ENCODE measurements at regions not wholly inside any gene's neighbourhood (a gene's known extent, or its start where the extent isn't known, plus 50 kb on each side); places are given as distances from the start of the nearest gene placed in this dataset.

DNA sequence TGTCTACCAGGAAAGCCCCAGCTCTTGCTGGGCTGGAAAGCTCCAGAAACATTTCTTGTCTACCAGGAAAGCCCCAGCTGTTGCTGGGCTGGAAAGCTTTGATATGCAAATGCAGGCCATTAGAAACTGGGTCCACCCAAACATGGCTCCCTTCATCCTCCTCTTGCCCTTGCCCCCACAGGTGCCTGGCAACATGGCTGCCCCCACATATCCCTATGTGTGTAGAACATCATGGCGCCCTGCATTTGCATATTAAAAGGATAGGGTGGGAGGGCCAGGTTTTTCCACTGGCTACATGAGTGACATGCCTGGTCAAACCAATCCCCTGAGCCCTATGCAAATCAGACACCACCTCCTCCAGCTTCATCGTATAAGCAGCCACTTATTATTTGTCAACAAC, 455.4 kb upstream of the ARGLU1 start:
- Mint-ChIP-seq H3K4me1 (no peaks in the 10 kb centered on the region), H3K9me3 (no peaks in the 10 kb centered on the region), H3K4me3 (no peak overlapping the region), H3K36me3 (no peaks in the 10 kb centered on the region), H3K27ac (no peak overlapping the region), H3K27me3 (no peaks in the 10 kb centered on the region)
- no peak for DNase-seq

DNA sequence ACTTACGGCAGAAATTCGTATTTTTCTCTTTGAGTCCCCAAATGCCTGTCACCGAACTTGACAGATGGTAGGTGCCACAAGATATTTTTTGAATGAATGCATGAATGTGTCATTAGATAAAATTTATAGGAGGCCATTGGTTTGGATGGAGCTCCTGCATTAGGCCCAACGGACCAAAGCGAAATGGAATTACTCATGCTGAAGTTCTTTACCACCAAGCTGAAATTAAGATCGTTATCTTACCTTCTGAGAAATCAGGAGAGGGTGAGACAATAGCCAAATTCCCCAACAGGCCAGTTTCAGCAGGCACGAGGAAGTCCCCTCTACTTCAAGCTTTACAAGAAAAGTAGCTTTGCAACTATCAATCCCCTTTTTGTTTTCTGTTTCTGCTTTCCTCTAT, 452.5 kb upstream of the ARGLU1 start:
- no peak overlapping the region for H3K4me3 Mint-ChIP-seq
- H3K4me1 Mint-ChIP-seq: no peaks in the 10 kb centered on the region
- no peaks in the 10 kb centered on the region for H3K36me3 Mint-ChIP-seq
- peaks cover 2% of the 10 kb centered on the region for H3K9me3 Mint-ChIP-seq
- no peaks in the 10 kb centered on the region for H3K27me3 Mint-ChIP-seq
- H3K27ac Mint-ChIP-seq: no peak overlapping the region
- no peak for DNase-seq

DNA sequence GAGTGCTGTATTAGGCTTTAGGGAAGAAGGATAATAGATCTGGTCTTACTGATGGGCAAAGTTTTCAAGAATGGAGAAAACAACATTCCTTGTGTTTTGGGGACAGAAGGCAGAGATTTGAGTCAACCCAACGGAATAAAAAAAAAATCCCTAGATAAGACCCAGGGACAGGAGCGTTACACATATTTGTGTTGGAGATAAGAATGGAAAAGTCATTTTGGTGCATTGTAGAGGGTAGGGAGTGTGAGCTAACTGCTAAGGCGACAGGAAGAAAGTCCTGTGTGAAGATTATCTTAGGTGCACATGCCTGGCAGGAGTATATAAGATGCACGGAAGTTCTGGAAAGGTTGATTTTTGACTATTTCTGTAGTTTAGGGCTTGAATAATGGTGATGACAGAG, 450.3 kb upstream of the ARGLU1 start:
- Mint-ChIP-seq H3K27ac (no peak overlapping the region), H3K27me3 (no peaks in the 10 kb centered on the region), H3K9me3 (peaks cover 2% of the 10 kb centered on the region), H3K4me1 (no peaks in the 10 kb centered on the region), H3K36me3 (no peaks in the 10 kb centered on the region), H3K4me3 (no peak overlapping the region)
- no peak for DNase-seq

- DNase-seq: no peak
- Mint-ChIP-seq H3K27me3 (no peaks in the 10 kb centered on the region), H3K27ac (no peak overlapping the region), H3K4me1 (no peaks in the 10 kb centered on the region), H3K4me3 (no peak overlapping the region), H3K36me3 (no peaks in the 10 kb centered on the region), H3K9me3 (no peaks in the 10 kb centered on the region)
Observed at GRCh38 chr13:107006661-107007060, 438.7 kb upstream of the ARGLU1 start.

DNA sequence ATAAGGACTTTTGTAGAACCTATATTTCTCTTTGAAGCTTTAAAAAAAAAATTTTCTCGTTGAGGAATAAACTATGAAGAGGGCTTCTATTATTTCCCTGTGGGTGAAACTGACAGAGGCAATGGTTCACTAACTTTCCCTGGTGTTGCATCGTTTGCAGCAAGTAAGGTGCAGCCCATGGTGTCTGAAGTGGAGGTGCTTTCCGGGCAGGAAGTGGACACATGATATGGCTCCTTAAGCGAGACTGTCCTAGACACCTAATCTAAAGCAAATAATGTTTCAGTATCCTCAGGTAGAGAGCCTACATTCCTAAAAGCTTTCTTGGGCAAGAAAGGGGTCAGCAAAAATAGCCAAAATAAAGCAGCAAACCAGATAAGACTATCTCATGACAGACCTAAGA, 437.6 kb upstream of the ARGLU1 start:
- Mint-ChIP-seq H3K27ac (no peak overlapping the region), H3K27me3 (no peaks in the 10 kb centered on the region), H3K4me1 (no peaks in the 10 kb centered on the region), H3K9me3 (no peaks in the 10 kb centered on the region), H3K4me3 (no peak overlapping the region), H3K36me3 (no peaks in the 10 kb centered on the region)
- no peak for DNase-seq

GRCh38 chr13:107003911-107004310, 436.0 kb upstream of the ARGLU1 start:
- DNase-seq: no peak
- no peak overlapping the region for H3K27ac Mint-ChIP-seq

GRCh38 chr13:106998664-106999063, 430.7 kb upstream of the ARGLU1 start:
- H3K27ac Mint-ChIP-seq: no peak overlapping the region
- H3K9me3 Mint-ChIP-seq: peaks cover 2% of the 10 kb centered on the region
- no peak for DNase-seq
- H3K4me1 Mint-ChIP-seq: no peaks in the 10 kb centered on the region
- H3K36me3 Mint-ChIP-seq: no peaks in the 10 kb centered on the region
- H3K27me3 Mint-ChIP-seq: no peaks in the 10 kb centered on the region
- H3K4me3 Mint-ChIP-seq: no peak overlapping the region

More at GRCh38 chr13:107003911-107004310, 436.0 kb upstream of the ARGLU1 start:
- Mint-ChIP-seq H3K36me3 (no peaks in the 10 kb centered on the region), H3K9me3 (peaks cover 2% of the 10 kb centered on the region), H3K4me1 (no peaks in the 10 kb centered on the region), H3K27me3 (no peaks in the 10 kb centered on the region), H3K4me3 (no peak overlapping the region)

DNA sequence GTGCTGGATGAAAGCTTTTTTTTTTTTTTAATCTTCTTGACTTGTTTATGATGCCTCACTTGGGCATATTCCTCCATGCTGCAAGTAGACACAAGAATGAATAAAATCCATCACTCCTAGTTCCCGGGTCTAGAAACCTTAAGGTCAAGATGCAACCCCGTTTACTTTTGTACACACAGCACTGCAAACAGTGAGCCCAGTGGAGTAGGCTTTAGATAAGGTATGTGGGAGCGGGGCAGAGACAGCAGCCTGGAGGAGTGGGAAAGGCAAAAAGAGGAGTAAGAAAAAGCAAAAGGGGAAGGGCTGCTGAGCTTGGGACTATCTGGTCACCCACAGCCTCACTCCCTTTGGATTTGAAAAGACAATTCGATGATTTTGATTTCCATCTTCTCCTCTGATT, 429.8 kb upstream of the ARGLU1 start:
- H3K4me1 Mint-ChIP-seq: no peaks in the 10 kb centered on the region
- no peaks in the 10 kb centered on the region for H3K36me3 Mint-ChIP-seq
- no peaks in the 10 kb centered on the region for H3K27me3 Mint-ChIP-seq
- peaks cover 2% of the 10 kb centered on the region for H3K9me3 Mint-ChIP-seq
- no peak for DNase-seq
- no peak overlapping the region for H3K4me3 Mint-ChIP-seq
- no peak overlapping the region for H3K27ac Mint-ChIP-seq

- no peak overlapping the region for H3K27ac Mint-ChIP-seq
- peaks cover 2% of the 10 kb centered on the region for H3K9me3 Mint-ChIP-seq
- H3K36me3 Mint-ChIP-seq: no peaks in the 10 kb centered on the region
- H3K4me1 Mint-ChIP-seq: no peaks in the 10 kb centered on the region
- no peaks in the 10 kb centered on the region for H3K27me3 Mint-ChIP-seq
- no peak for DNase-seq
- H3K4me3 Mint-ChIP-seq: no peak overlapping the region
Observed at GRCh38 chr13:106996867-106997618, 429.1 kb upstream of the ARGLU1 start.

GRCh38 chr13:106990594-106990993, 422.7 kb upstream of the ARGLU1 start:
- no peak overlapping the region for H3K4me3 Mint-ChIP-seq
- H3K9me3 Mint-ChIP-seq: no peaks in the 10 kb centered on the region
- H3K27me3 Mint-ChIP-seq: no peaks in the 10 kb centered on the region
- no peaks in the 10 kb centered on the region for H3K4me1 Mint-ChIP-seq
- H3K36me3 Mint-ChIP-seq: no peaks in the 10 kb centered on the region
- H3K27ac Mint-ChIP-seq: no peak overlapping the region
- no peak for DNase-seq

- Mint-ChIP-seq H3K4me1 (no peaks in the 10 kb centered on the region), H3K27ac (no peak overlapping the region), H3K4me3 (no peak overlapping the region), H3K36me3 (no peaks in the 10 kb centered on the region), H3K27me3 (no peaks in the 10 kb centered on the region), H3K9me3 (no peaks in the 10 kb centered on the region)
- DNase-seq: no peak
Observed at GRCh38 chr13:106989876-106990275, 421.9 kb upstream of the ARGLU1 start.

DNA sequence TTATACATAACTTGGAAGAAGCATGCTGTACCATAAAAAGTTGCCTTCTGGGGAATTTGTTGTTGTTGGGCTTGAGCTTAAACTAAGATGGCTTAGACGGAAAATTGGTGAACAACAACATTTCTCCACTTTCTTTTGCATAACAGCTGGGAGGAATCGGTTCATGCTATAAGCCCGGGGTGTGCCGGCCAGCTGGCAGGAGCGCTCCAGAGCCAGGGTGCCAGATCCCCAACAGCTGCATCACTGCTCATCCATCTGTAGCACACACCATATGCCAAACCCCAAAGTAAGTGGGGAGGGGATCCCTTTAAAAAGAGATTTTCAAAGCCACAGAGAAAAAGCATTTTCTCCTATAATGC, 419.5 kb upstream of the ARGLU1 start:
- Mint-ChIP-seq H3K36me3 (no peaks in the 10 kb centered on the region), H3K9me3 (no peaks in the 10 kb centered on the region), H3K4me1 (no peaks in the 10 kb centered on the region), H3K27me3 (no peaks in the 10 kb centered on the region), H3K27ac (no peak overlapping the region), H3K4me3 (no peak overlapping the region)
- no peak for DNase-seq

DNA sequence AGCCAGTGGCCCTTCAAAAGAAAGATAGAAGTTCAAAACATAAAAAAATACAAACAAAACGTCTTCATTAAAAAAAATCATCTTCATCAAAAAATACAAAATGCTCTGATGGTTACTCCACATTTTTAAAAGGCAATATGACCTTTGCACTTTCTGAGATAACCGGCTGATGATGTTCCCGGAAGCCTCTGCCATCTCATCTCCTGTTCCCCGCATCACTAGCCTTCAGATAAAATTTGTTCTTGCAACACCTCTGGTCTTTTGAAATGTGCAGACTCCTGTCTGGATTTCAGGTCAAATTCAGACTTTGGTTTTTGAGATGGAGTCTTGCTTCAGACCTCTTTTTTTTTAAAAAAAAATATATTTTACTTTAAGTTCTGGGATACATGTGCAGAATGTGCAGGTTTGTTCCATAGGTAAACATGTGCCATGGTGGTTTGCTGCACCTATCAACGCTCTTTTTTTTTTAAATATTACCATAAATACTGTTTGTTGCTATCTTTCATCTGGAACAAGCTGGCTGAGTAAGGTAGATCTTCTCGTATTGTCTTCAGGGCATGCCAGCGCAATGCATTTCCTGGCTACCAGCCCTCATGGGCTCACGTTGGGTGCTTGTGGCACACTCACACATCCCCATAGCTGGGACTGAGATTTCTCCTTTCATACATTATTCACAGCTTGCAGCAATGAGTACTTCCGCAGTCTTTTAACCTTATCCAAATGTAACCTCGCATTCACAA, 418.9 kb upstream of the ARGLU1 start:
- DNase-seq: no peak
- Mint-ChIP-seq H3K36me3 (no peaks in the 10 kb centered on the region), H3K4me1 (no peaks in the 10 kb centered on the region), H3K27ac (no peak overlapping the region), H3K9me3 (no peaks in the 10 kb centered on the region), H3K4me3 (no peak overlapping the region), H3K27me3 (no peaks in the 10 kb centered on the region)

DNA sequence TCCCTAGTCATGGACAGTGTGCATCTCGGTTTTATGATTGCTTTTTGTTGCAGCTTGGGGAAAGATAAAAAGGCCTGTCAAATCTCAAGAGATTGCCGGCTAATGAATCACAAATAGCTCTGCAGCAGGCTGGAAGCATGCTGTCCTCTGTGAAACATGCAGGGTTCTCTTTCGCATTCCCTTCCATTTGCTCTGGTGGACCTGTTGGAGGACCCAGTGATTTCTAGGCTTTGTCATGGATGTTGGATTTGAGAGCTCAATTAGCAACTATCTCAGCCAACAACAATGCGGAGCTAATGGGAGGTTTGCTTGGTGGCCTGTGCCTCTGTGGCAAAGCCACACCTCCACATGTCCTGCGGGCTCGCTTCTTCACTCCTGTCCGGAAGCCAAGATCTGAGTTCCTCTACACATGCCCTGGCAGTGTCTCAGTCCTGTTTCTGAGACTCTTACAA, 418.1 kb upstream of the ARGLU1 start:
- Mint-ChIP-seq H3K27me3 (no peaks in the 10 kb centered on the region), H3K9me3 (no peaks in the 10 kb centered on the region), H3K4me3 (no peak overlapping the region)

GRCh38 chr13:106985481-106985880, 417.5 kb upstream of the ARGLU1 start:
- no peaks in the 10 kb centered on the region for H3K4me1 Mint-ChIP-seq
- H3K27me3 Mint-ChIP-seq: no peaks in the 10 kb centered on the region
- no peak overlapping the region for H3K27ac Mint-ChIP-seq
- H3K9me3 Mint-ChIP-seq: no peaks in the 10 kb centered on the region
- DNase-seq: no peak
- H3K36me3 Mint-ChIP-seq: no peaks in the 10 kb centered on the region
- no peak overlapping the region for H3K4me3 Mint-ChIP-seq

More for the DNA sequence above, 418.1 kb upstream of the ARGLU1 start:
- Mint-ChIP-seq H3K27ac (no peak overlapping the region), H3K4me1 (no peaks in the 10 kb centered on the region), H3K36me3 (no peaks in the 10 kb centered on the region)
- no peak for DNase-seq

GRCh38 chr13:106981051-106981450, 413.1 kb upstream of the ARGLU1 start:
- DNase-seq: no peak
- Mint-ChIP-seq H3K36me3 (no peaks in the 10 kb centered on the region), H3K4me1 (no peaks in the 10 kb centered on the region), H3K9me3 (no peaks in the 10 kb centered on the region), H3K27me3 (no peaks in the 10 kb centered on the region), H3K4me3 (no peak overlapping the region), H3K27ac (no peak overlapping the region)

All from activated naive CD8-positive, alpha-beta T cell treated with anti-CD3 and anti-CD28 coated beads for 36 hours (primary cell).